ENCODE measurements at regions not wholly inside any gene's neighbourhood (a gene's known extent, or its start where the extent isn't known, plus 50 kb on each side); places are given as distances from the start of the nearest gene placed in this dataset.

- H3K4me1 Mint-ChIP-seq (ENCODE audit: unreplicated experiment), result peaks cover 19% of the 10 kb centered on the region
- H3K27ac Mint-ChIP-seq, result peak overlapping the region; percentile 58
- no peak for DNase-seq (ENCODE audit: extremely low spot score, unreplicated experiment)
- no peak for TF ChIP-seq CTCF (conservative IDR thresholded peaks at IDR 0.05)
- no peak overlapping the region for H3K4me3 Mint-ChIP-seq
- H3K9me3 Mint-ChIP-seq, result peaks cover 10% of the 10 kb centered on the region
- H3K36me3 Mint-ChIP-seq, result no peaks in the 10 kb centered on the region
- no peaks in the 10 kb centered on the region for H3K27me3 Mint-ChIP-seq
Measured at GRCh38 chr2:220847006-220847405, 725.1 kb downstream of the EPHA4 start.

- peak overlapping the region; percentile 11 for H3K4me3 Mint-ChIP-seq
- H3K27ac Mint-ChIP-seq, result peak overlapping the region; percentile 58
- H3K4me1 Mint-ChIP-seq (ENCODE audit: unreplicated experiment), result peaks cover 19% of the 10 kb centered on the region
- peaks cover 10% of the 10 kb centered on the region for H3K9me3 Mint-ChIP-seq
- no peak for TF ChIP-seq CTCF (conservative IDR thresholded peaks at IDR 0.05)
- no peaks in the 10 kb centered on the region for H3K36me3 Mint-ChIP-seq
- no peak for DNase-seq (ENCODE audit: extremely low spot score, unreplicated experiment)
- no peaks in the 10 kb centered on the region for H3K27me3 Mint-ChIP-seq
Measured at GRCh38 chr2:220847589-220847988, 724.5 kb downstream of the EPHA4 start.

GRCh38 chr2:220849433-220849832, 722.7 kb downstream of the EPHA4 start:
- Mint-ChIP-seq H3K27ac (no peak overlapping the region), H3K36me3 (no peaks in the 10 kb centered on the region), H3K27me3 (no peaks in the 10 kb centered on the region), H3K9me3 (peaks cover 14% of the 10 kb centered on the region), H3K4me3 (no peak overlapping the region), H3K4me1 (ENCODE audit: unreplicated experiment) (peaks cover 27% of the 10 kb centered on the region)
- TF ChIP-seq CTCF (conservative IDR thresholded peaks at IDR 0.05), result no peak
- DNase-seq (ENCODE audit: extremely low spot score, unreplicated experiment), result no peak

- TF ChIP-seq CTCF (conservative IDR thresholded peaks at IDR 0.05), result no peak
- Mint-ChIP-seq H3K36me3 (no peaks in the 10 kb centered on the region), H3K4me1 (ENCODE audit: unreplicated experiment) (peaks cover 28% of the 10 kb centered on the region)
Measured at GRCh38 chr2:220850116-220850515, 722.0 kb downstream of the EPHA4 start.

GRCh38 chr2:220855296-220855695, 716.8 kb downstream of the EPHA4 start:
- no peak for DNase-seq (ENCODE audit: extremely low spot score, unreplicated experiment)
- TF ChIP-seq CTCF (conservative IDR thresholded peaks at IDR 0.05), result no peak
- H3K36me3 Mint-ChIP-seq, result no peaks in the 10 kb centered on the region
- peak overlapping the region; percentile 52 for H3K27ac Mint-ChIP-seq
- H3K27me3 Mint-ChIP-seq, result no peaks in the 10 kb centered on the region
- H3K9me3 Mint-ChIP-seq, result peaks cover 4% of the 10 kb centered on the region
- H3K4me1 Mint-ChIP-seq (ENCODE audit: unreplicated experiment), result peaks cover 13% of the 10 kb centered on the region
- no peak overlapping the region for H3K4me3 Mint-ChIP-seq

More at GRCh38 chr2:220850116-220850515, 722.0 kb downstream of the EPHA4 start:
- Mint-ChIP-seq H3K27ac (no peak overlapping the region), H3K27me3 (no peaks in the 10 kb centered on the region), H3K9me3 (peaks cover 14% of the 10 kb centered on the region), H3K4me3 (no peak overlapping the region)
- DNase-seq (ENCODE audit: extremely low spot score, unreplicated experiment), result no peak

GRCh38 chr2:220856486-220856885, 715.6 kb downstream of the EPHA4 start:
- Mint-ChIP-seq H3K36me3 (no peaks in the 10 kb centered on the region), H3K4me3 (no peak overlapping the region), H3K27me3 (no peaks in the 10 kb centered on the region), H3K27ac (no peak overlapping the region), H3K9me3 (peaks cover 4% of the 10 kb centered on the region), H3K4me1 (ENCODE audit: unreplicated experiment) (peaks cover 13% of the 10 kb centered on the region)
- DNase-seq (ENCODE audit: extremely low spot score, unreplicated experiment), result no peak
- no peak for TF ChIP-seq CTCF (conservative IDR thresholded peaks at IDR 0.05)
